HepG2 (cell line): ENCODE measurements at regions not wholly inside any gene's neighbourhood (a gene's known extent, or its start where the extent isn't known, plus 50 kb on each side); places are given as distances from the start of the nearest gene placed in this dataset.

ENCODE experiments used
- ATAC-seq: fragments of 200-7000 bp; cut with Tn5 transposase; 3 replicates; pipeline ENCODE4 v1.9.1; 2020; ENCODE audit warnings: mild to moderate bottlenecking, moderate library complexity
- BruUV-seq: library from RNA; stranded (reverse); fragments of 400-500 nt; replicated peaks from 2 replicates; lab custom pipeline; 2021; lab: Mats Ljungman, UMichigan
- CTCF ChIA-PET: fragments of 300-600 bp; formaldehyde crosslinking; extraction: SDS; loops from one replicate; lab custom pipeline; 2021; ENCODE audit warnings: low total read pairs, inconsistent platforms, low intra/inter-chr PET ratio; lab: Yijun Ruan, JAX
- POLR2A ChIA-PET: fragments of 350-600 bp; sonication (Branson Sonifier 250); formaldehyde crosslinking; loops from one replicate; lab custom pipeline; 2020; ENCODE audit warnings: antibody characterized with exemption, inconsistent platforms; lab: Yijun Ruan, JAX
- DNase-seq: peaks from one replicate; pipeline ENCODE4 v3.0.0-alpha.2; 2015; ENCODE audit warnings: low spot score
- FAIRE-seq: peaks from 3 replicates; lab custom pipeline; 2011; peaks lifted over from hg19 to GRCh38; lab: Jason Lieb, UNC
- H2AFZ ChIP-seq: one replicate; pipeline ENCODE4 v1.6.1; 2011; ENCODE audit warnings: low read length, inconsistent platforms
- H3K27ac ChIP-seq: fragments of 300-600 bp; 3 replicates; pipeline ENCODE4 v1.8.0; 2011; ENCODE audit warnings: mixed run types, mild to moderate bottlenecking, mixed read lengths, low read length, inconsistent platforms; ENCODE audit not compliant: insufficient read depth; ENCODE audit errors: extremely low read length
- H3K27me3 ChIP-seq, 2 experiments: fragments of 200-600 bp in 1 of 2; 2 replicates in 1 of 2; 3 replicates in 1 of 2; pipeline versions ENCODE4 v1.6.0 to v1.8.0; 2011; ENCODE audit warnings: low read length in 2 of 2, mild to moderate bottlenecking in 2 of 2, moderate library complexity in 2 of 2, inconsistent platforms in 1 of 2; ENCODE audit not compliant: insufficient read depth in 2 of 2, control insufficient read depth in 1 of 2
- H3K36me3 ChIP-seq, 2 experiments: fragments of 200-600 bp in 1 of 2; replicated peaks in 1 of 2; 2 replicates in 1 of 2; 3 replicates in 1 of 2; pipeline versions ENCODE4 v1.5.1 to v1.8.0; 2011; ENCODE audit warnings: low read length in 2 of 2, inconsistent platforms in 1 of 2; ENCODE audit not compliant: insufficient read depth in 2 of 2, control insufficient read depth in 1 of 2
- H3K4me1 ChIP-seq: 2 replicates; pipeline ENCODE4 v1.5.1; 2012; ENCODE audit warnings: low read length, inconsistent platforms; ENCODE audit not compliant: insufficient read depth
- H3K4me2 ChIP-seq: 2 replicates; pipeline ENCODE4 v1.6.0; 2011; ENCODE audit warnings: low read depth, low read length, inconsistent platforms
- H3K4me3 ChIP-seq, 3 experiments: fragments of 200-600 bp in 1 of 3; sonication (generic), shearing (Covaris generic) in 1 of 3; replicated peaks in 1 of 3; 2 replicates each; pipeline ENCODE4 v1.5.1; 2011 to 2016; ENCODE audit warnings: low read length in 3 of 3, inconsistent platforms in 2 of 3, low read depth in 2 of 3, mild to moderate bottlenecking in 2 of 3, control low read depth in 1 of 3, mixed read lengths in 1 of 3; ENCODE audit not compliant: insufficient read depth in 1 of 3
- H3K79me2 ChIP-seq: one replicate; pipeline ENCODE4 v1.6.1; 2011; ENCODE audit warnings: low read length, inconsistent platforms; ENCODE audit not compliant: insufficient read depth
- H3K9ac ChIP-seq: 2 replicates; pipeline ENCODE4 v1.6.0; 2011; ENCODE audit warnings: mild to moderate bottlenecking, low read depth, low read length, inconsistent platforms; ENCODE audit not compliant: insufficient read depth
- H3K9me3 ChIP-seq: 2 replicates; pipeline ENCODE4 v1.5.1; 2012; ENCODE audit warnings: mild to moderate bottlenecking, low read length
- H4K20me1 ChIP-seq: 2 replicates; pipeline ENCODE4 v1.6.0; 2011; ENCODE audit warnings: inconsistent platforms, mild to moderate bottlenecking, low read length, moderate library complexity; ENCODE audit not compliant: insufficient read depth
- AGO2 ChIP-seq: fragments of 200-400 bp; formaldehyde crosslinking; optimal IDR thresholded peaks from 2 replicates; pipeline ENCODE3; 2017; ENCODE audit warnings: mild to moderate bottlenecking, low read depth, low read length, moderate library complexity
- AKNA ChIP-seq: sonication (generic); formaldehyde crosslinking; IDR thresholded peaks from 2 replicates; pipeline ENCODE4 v1.4.0; 2020; ENCODE audit warnings: missing genetic modification reagents, borderline replicate concordance
- ARHGAP35 ChIP-seq: sonication (generic); formaldehyde crosslinking; IDR thresholded peaks from 2 replicates; pipeline ENCODE4 v1.9.0; 2022; ENCODE audit warnings: mild to moderate bottlenecking, inconsistent platforms, moderate library complexity, missing genetic modification reagents, borderline replicate concordance
- BORCS8-MEF2B ChIP-seq: sonication (generic); formaldehyde crosslinking; IDR thresholded peaks from 2 replicates; pipeline ENCODE4 v1.8.0; 2022; ENCODE audit warnings: mild to moderate bottlenecking, missing genetic modification reagents
- NFE2L2 ChIP-seq: fragments of 150-350 bp; IDR thresholded peaks from 2 replicates; pipeline ENCODE4 v1.6.1; 2014; ENCODE audit warnings: low read length
- POGK ChIP-seq: sonication (generic); formaldehyde crosslinking; conservative IDR thresholded peaks from 2 replicates; pipeline ENCODE4 v1.8.0; 2022; ENCODE audit warnings: mild to moderate bottlenecking, moderate library complexity, missing genetic modification reagents
- RFXANK ChIP-seq: IDR thresholded peaks from 2 replicates; pipeline ENCODE4 v1.6.1; 2016
- TMF1 ChIP-seq: sonication (generic); formaldehyde crosslinking; IDR thresholded peaks from 2 replicates; pipeline ENCODE4 v1.8.1; 2022; ENCODE audit warnings: low read depth, missing genetic modification reagents
- ZBTB8A ChIP-seq: sonication (generic); formaldehyde crosslinking; IDR thresholded peaks from 2 replicates; pipeline ENCODE4 v1.4.0; 2020; ENCODE audit warnings: mild to moderate bottlenecking, low read depth, missing genetic modification reagents, borderline replicate concordance
- ZKSCAN5 ChIP-seq: sonication (generic); formaldehyde crosslinking; IDR thresholded peaks from 2 replicates; pipeline ENCODE4 v1.5.1; 2020; ENCODE audit warnings: mild to moderate bottlenecking, missing genetic modification reagents
- ZNF570 ChIP-seq: sonication (generic); formaldehyde crosslinking; IDR thresholded peaks from 2 replicates; pipeline ENCODE4 v1.4.0; 2020; ENCODE audit warnings: mild to moderate bottlenecking, missing genetic modification reagents, borderline replicate concordance
- ZNF616 ChIP-seq: sonication (generic); formaldehyde crosslinking; IDR thresholded peaks from 2 replicates; pipeline ENCODE4 v1.5.0; 2020; ENCODE audit warnings: low read depth, mild to moderate bottlenecking, missing genetic modification reagents
- ZNF724P ChIP-seq: sonication (generic); formaldehyde crosslinking; IDR thresholded peaks from 2 replicates; pipeline ENCODE4 v1.8.0; 2022; ENCODE audit warnings: missing genetic modification reagents, borderline replicate concordance
- WGBS: methylation state at CpG from one replicate; pipeline ENCODE4 v1.1.6; 2017; ENCODE audit warnings: low lambda C conversion rate; 5-methylcytosine and 5-hydroxymethylcytosine counted together
- in situ Hi-C: cut with HindIII; loops from 2 replicates; pipeline ENCODE4 v1.10.0; 2017; ENCODE audit warnings: low pct_unique_long_range_greater_than_20kb; ENCODE audit not compliant: extremely low pct_ligation_motif_present
- intact Hi-C: fragments of 100-400 bp; cut with micrococcal nuclease; formaldehyde crosslinking; loops from one replicate; pipeline ENCODE4 v1.10.0; 2022; ENCODE audit not compliant: unreplicated experiment
- TF ChIP-seq, protein P1 (sequence below): sonication (generic); formaldehyde crosslinking; IDR thresholded peaks from 2 replicates; pipeline ENCODE4 v1.4.0; 2020; ENCODE audit warnings: low read depth, missing genetic modification reagents

DNA sequence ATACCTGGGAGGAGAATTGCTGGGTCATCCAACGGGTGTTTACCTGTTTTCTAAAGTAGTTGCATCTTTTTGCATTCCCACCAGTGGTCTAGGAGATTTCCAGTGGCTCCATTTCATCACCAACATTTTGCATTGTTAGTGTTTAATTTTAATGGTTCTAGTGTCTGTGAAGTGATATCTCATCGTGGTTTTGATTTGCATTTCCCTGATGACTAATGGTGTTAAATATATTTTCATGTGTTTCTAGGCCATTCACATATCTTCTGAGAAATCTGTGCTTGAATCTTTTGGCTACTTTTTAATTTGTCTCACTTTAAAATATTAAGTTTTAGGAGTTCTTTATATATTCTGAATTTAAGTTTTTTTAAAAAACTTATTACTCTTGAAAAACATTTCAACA is 439.6 kb downstream of the TMEM135 start (continued):
- TF ChIP-seq, protein P1, sequence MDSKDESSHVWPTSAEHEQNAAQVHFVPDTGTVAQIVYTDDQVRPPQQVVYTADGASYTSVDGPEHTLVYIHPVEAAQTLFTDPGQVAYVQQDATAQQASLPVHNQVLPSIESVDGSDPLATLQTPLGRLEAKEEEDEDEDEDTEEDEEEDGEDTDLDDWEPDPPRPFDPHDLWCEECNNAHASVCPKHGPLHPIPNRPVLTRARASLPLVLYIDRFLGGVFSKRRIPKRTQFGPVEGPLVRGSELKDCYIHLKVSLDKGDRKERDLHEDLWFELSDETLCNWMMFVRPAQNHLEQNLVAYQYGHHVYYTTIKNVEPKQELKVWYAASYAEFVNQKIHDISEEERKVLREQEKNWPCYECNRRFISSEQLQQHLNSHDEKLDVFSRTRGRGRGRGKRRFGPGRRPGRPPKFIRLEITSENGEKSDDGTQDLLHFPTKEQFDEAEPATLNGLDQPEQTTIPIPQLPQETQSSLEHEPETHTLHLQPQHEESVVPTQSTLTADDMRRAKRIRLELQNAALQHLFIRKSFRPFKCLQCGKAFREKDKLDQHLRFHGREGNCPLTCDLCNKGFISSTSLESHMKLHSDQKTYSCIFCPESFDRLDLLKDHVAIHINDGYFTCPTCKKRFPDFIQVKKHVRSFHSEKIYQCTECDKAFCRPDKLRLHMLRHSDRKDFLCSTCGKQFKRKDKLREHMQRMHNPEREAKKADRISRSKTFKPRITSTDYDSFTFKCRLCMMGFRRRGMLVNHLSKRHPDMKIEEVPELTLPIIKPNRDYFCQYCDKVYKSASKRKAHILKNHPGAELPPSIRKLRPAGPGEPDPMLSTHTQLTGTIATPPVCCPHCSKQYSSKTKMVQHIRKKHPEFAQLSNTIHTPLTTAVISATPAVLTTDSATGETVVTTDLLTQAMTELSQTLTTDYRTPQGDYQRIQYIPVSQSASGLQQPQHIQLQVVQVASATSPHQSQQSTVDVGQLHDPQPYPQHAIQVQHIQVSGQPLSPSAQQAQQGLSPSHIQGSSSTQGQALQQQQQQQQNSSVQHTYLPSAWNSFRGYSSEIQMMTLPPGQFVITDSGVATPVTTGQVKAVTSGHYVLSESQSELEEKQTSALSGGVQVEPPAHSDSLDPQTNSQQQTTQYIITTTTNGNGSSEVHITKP (CRISPR knock-in tag): no peak
- TF ChIP-seq BORCS8-MEF2B (CRISPR knock-in tag): no peak
- TF ChIP-seq ZKSCAN5: no peak
- TF ChIP-seq RFXANK: no peak
- TF ChIP-seq AGO2: no peak

GRCh38 chr11:87473174-87473573 is 435.4 kb downstream of the TMEM135 start:
- ChIA-PET CTCF (no interaction called here), POLR2A (no interaction called here)
- 0% methylated on average over 1 of the region's 1 CpG for WGBS
- Histone ChIP-seq H3K4me1 (no peaks in the 10 kb centered on the region), H3K27me3 (no peaks in the 10 kb centered on the region), H3K4me3 (no peak overlapping the region), H3K27ac (no peak overlapping the region), H4K20me1 (no peaks in the 10 kb centered on the region), H2AFZ (no peak overlapping the region), H3K4me2 (no peak overlapping the region), H3K9me3 (no peaks in the 10 kb centered on the region), H3K9ac (no peak overlapping the region), H3K79me2 (no peaks in the 10 kb centered on the region), H3K36me3 (no peaks in the 10 kb centered on the region)
- intact Hi-C loops (no loop called here), in situ Hi-C loops (loop anchor here (25.0 kb wide), 1 partner anchor 1064 kb away; no protein-coding TSS in a partner anchor)
- DNase-seq: no peak
- ATAC-seq: no peak
- FAIRE-seq: no peak
- BruUV-seq: no TSS peak
- TF ChIP-seq ZBTB8A: no peak
- no peak for TF ChIP-seq TMF1 (CRISPR knock-in tag)
- TF ChIP-seq NFE2L2: no peak
- TF ChIP-seq ZNF616 (CRISPR knock-in tag): no peak
- TF ChIP-seq AKNA (CRISPR knock-in tag): no peak
- no peak for TF ChIP-seq ZNF570 (CRISPR knock-in tag)
- TF ChIP-seq POGK (CRISPR knock-in tag): no peak
- TF ChIP-seq ZNF724P (CRISPR knock-in tag): no peak
- TF ChIP-seq RFXANK: no peak
- no peak for TF ChIP-seq ARHGAP35 (CRISPR knock-in tag)
